HG03521 (cell line): ENCODE measurements at regions not wholly inside any gene's neighbourhood (a gene's known extent, or its start where the extent isn't known, plus 50 kb on each side); places are given as distances from the start of the nearest gene placed in this dataset.

Experiments
- ATAC-seq: cut with Tn5 transposase; IDR thresholded peaks from one replicate; pipeline ENCODE4 v1.9.1; 2021; ENCODE audit warnings: mild to moderate bottlenecking, moderate library complexity; ENCODE audit not compliant: unreplicated experiment

GRCh38 chr4:34572026-34572425 lies 1672.3 kb downstream of the ARAP2 start:
- no peak for ATAC-seq

DNA sequence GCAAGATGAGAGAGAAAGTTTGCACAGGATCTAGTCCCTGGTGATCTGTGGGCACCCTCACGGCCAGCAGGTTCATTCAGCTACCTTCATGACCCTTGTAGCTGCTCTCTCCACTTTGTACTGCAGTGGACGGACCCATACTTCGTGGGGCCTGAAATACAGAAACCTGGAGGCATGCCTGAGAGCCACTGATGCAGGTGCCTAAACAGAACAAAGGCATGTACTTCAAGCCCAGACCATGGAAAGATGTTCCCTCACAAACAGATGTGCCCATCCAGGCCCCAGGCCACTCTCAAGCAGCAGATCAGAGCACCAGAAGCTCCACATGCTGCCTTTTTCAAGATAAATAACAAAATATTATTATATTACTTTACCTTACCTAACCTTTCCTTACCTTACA lies 1629.0 kb downstream of the ARAP2 start:
- no peak for ATAC-seq

DNA sequence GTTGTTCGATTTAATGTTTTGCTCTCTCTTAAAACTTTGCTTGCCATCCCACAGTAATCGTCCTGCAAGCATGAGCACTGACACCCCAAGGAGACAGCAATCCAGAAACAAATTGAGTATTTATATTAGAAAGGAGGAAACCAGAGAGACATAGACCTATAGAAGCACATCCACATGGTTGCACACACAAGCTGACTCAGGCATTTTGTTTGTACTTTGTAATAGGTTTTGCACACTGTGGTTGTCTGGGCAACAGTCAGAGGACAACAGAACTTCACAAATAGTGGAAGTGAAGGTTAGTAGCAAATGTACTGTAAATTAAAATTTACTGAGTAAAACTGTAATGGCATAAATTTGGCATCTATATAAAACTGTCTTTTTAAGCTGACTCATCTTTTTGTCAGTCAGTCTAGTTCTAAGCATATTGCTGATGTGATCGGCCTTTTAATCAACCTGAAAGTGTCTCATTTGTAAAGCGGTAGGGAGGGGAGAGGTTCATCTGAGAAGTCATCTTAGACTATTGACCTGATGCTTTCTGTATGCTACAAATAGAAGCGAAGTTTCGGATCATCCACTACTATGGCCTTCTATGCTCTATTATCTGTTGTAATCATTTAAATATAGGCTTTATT lies 1624.7 kb downstream of the ARAP2 start:
- ATAC-seq: no peak

DNA sequence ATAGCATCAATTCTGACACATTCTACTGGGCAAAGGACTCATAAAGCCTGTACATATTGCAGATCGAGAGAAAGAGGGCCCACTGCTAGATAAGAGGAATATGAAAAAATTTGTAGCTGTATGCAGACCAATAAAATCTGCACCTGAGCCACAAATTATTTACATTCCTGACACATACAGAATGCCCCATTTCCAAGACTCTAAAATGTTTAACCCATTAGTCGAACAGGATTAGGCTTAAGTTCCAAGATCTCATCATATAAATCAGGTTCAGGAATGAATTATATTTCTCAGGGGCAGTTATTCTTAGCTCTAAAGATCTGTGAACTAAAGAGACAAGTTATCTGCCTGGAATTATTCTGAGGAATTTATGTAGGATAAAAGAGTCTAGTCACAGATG lies 1615.8 kb downstream of the ARAP2 start:
- ATAC-seq: no peak

DNA sequence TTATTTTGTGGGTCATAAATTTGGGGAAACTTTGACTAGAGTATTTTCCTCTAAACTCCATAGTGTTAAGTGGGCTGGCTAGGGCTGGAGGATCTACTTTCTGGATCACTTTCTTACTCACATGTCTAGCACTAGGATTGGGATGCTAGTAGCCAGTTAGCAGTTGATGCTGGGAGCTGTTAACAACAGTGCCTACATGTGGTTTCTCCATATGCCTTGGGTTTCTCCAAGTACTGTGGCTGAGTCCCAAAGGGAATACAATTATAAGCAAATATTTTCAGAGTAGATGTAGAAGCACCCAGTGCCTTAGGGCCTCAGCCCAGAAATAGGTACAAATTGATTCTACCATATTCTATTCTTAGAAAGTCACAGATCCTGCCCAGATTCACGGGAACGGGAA lies 1614.9 kb downstream of the ARAP2 start:
- no peak for ATAC-seq

- no peak for ATAC-seq
These were observed 1611.1 kb downstream of the ARAP2 start for GRCh38 chr4:34633241-34633640.

- no peak for ATAC-seq
These were observed 1607.7 kb downstream of the ARAP2 start for GRCh38 chr4:34636623-34637022.

GRCh38 chr4:34643476-34643875 lies 1600.8 kb downstream of the ARAP2 start:
- no peak for ATAC-seq

DNA sequence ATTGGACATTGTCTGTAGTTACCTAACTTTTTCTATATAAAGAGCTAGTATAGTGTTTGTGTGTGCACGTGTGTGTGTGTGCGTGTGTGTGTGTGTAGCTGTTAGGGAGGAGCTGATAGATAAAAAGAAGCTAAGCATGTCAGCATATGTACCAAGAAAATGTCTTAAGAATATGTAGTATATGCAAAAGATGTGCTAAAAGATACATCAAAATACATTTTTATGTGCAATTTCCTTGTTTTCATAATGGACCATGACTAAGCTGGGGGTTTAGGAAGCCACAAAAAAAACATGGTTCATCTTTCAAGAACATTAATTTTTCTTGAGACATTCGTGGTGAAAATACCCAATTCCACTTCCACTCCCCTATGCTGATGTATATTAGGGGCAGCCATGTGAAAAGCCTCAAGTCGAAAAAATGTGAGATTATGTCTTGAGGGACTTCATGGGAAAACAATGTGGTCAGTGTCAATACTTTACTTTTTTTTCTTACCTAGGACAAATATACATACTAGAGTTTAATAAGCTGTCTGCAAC lies 1599.7 kb downstream of the ARAP2 start:
- ATAC-seq: no peak

GRCh38 chr4:34649716-34650115 lies 1594.6 kb downstream of the ARAP2 start:
- ATAC-seq: no peak

GRCh38 chr4:34664051-34664450 lies 1580.3 kb downstream of the ARAP2 start:
- ATAC-seq: no peak

DNA sequence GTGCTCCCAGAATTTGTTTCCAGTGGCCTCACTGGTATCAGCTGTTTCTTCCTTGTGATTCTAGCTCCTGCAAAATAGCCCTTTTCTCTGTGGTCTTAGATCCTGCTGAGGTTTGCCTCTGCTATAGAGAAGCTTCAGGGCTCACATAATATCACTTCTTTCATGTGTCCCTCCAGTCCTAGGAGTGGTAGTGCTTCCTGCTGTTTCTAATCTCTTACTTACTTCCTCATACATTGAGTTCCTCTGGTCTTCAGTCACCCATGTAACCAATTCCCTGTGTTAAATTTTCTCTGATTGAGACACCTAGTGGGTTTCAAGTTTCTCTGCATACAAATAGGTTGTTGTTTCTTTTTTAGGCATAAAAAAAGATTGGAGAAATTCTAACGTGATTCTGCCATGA lies 1567.9 kb downstream of the ARAP2 start:
- ATAC-seq: no peak

DNA sequence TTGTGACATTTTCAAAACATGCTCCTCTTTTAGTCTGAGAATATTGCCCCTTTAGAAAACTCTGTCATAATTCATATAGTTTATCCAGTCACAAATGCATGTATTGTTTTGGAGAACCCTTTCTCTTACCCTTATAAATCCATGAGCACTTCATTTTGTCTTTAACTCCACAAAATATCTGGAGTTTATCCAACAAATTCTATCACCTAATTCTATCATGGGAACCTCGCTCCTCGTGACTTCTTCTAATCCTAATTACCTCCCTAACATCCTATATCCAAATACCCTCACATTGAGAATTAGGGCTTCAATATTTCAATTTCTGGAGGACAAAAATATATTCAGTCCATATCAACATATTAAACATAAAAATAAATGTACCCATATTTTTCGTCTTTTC lies 1565.9 kb downstream of the ARAP2 start:
- no peak for ATAC-seq

- no peak for ATAC-seq
These were observed 1565.1 kb downstream of the ARAP2 start for GRCh38 chr4:34679228-34679627.

GRCh38 chr4:34709564-34709963 lies 1534.8 kb downstream of the ARAP2 start:
- ATAC-seq: no peak

- no peak for ATAC-seq
These were observed 1525.6 kb downstream of the ARAP2 start for GRCh38 chr4:34718576-34719245.

GRCh38 chr4:34720571-34720970 lies 1523.7 kb downstream of the ARAP2 start:
- ATAC-seq: no peak

GRCh38 chr4:34721835-34722234 lies 1522.5 kb downstream of the ARAP2 start:
- no peak for ATAC-seq

DNA sequence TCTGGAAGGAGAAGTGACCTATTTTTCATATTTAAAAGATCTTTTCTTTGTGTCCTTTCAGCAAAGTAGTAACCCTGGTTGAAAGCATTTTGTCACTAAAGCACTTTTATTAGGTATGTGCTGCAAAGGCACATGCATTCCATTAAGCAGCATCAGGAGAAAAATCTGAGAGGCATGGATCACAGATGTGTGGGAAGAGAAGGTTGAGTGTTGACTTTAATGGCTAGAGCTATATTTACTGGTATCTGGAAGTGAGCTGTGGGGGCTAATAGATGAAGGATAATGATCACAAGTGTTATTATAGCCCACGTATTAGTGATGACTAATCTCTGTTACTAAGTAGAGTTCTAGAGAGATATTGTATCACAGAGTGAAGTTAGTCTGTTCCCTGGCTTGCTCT lies 1520.7 kb downstream of the ARAP2 start:
- ATAC-seq: no peak

- ATAC-seq: no peak
These were observed 1519.8 kb downstream of the ARAP2 start for GRCh38 chr4:34724491-34724890.

GRCh38 chr4:34731070-34731469 lies 1513.2 kb downstream of the ARAP2 start:
- ATAC-seq: no peak

- ATAC-seq: no peak
These were observed 1512.0 kb downstream of the ARAP2 start for GRCh38 chr4:34732176-34732950.
